H1 (cell line): ENCODE measurements at regions not wholly inside any gene's neighbourhood (a gene's known extent, or its start where the extent isn't known, plus 50 kb on each side); places are given as distances from the start of the nearest gene placed in this dataset.

ENCODE experiments used
- CTCF ChIA-PET: fragments of 300-600 bp; sonication (Branson Sonifier 250); formaldehyde crosslinking; loops from one replicate; lab custom pipeline; 2021; ENCODE audit not compliant: partially characterized antibody; lab: Charles Lee
- POLR2A ChIA-PET: fragments of 300-600 bp; sonication (Branson Sonifier 250); formaldehyde crosslinking; loops from one replicate; lab custom pipeline; 2021; ENCODE audit warnings: inconsistent platforms; ENCODE audit not compliant: partially characterized antibody; lab: Charles Lee
- DNase-seq, 2 experiments: peaks; one replicate each; pipeline versions ENCODE4 v3.0.0 to v3.0.0-alpha.2; 2010 to 2022; ENCODE audit warnings: low spot score in 2 of 2, low read depth in 1 of 2, mixed read lengths in 1 of 2
- FAIRE-seq: peaks from 2 replicates; lab custom pipeline; 2011; peaks lifted over from hg19 to GRCh38; lab: Jason Lieb, UNC
- H2AFZ ChIP-seq: 2 replicates; pipeline ENCODE4 v1.8.1; 2012; ENCODE audit warnings: low read length, inconsistent platforms
- H2AK5ac ChIP-seq: 2 replicates; pipeline ENCODE4 v1.6.1; 2013; ENCODE audit warnings: low read depth, low read length
- H2BK120ac ChIP-seq: replicated peaks from 2 replicates; pipeline ENCODE3; 2013; ENCODE audit warnings: low read depth, low read length, inconsistent platforms
- H2BK12ac ChIP-seq: 2 replicates; pipeline ENCODE4 v1.6.1; 2013; ENCODE audit warnings: low read depth, low read length
- H2BK15ac ChIP-seq: 2 replicates; pipeline ENCODE4 v1.6.1; 2013; ENCODE audit warnings: low read length
- H2BK20ac ChIP-seq: 2 replicates; pipeline ENCODE4 v1.6.1; 2013; ENCODE audit warnings: low read length
- H2BK5ac ChIP-seq: 2 replicates; pipeline ENCODE4 v1.6.1; 2013; ENCODE audit warnings: low read depth, low read length
- H3K14ac ChIP-seq: 2 replicates; pipeline ENCODE4 v1.6.1; 2013; ENCODE audit warnings: inconsistent platforms; ENCODE audit not compliant: insufficient read length
- H3K18ac ChIP-seq: 2 replicates; pipeline ENCODE4 v1.6.1; 2013; ENCODE audit warnings: low read length; ENCODE audit errors: extremely low read depth
- H3K23ac ChIP-seq: 2 replicates; pipeline ENCODE4 v1.6.1; 2013; ENCODE audit warnings: inconsistent platforms; ENCODE audit not compliant: insufficient read length
- H3K23me2 ChIP-seq: 2 replicates; pipeline ENCODE4 v1.6.1; 2013; ENCODE audit warnings: low read depth, low read length
- H3K27ac ChIP-seq: 2 replicates; pipeline ENCODE4 v1.6.1; 2011; ENCODE audit warnings: low read depth, low read length, inconsistent platforms
- H3K27me3 ChIP-seq, 4 experiments: replicated peaks in 1 of 4; 1 replicate in 1 of 4; 2 replicates in 3 of 4; pipeline versions ENCODE4 v1.6.1 to v1.8.1; 2011 to 2013; ENCODE audit warnings: low read length in 3 of 4, mild to moderate bottlenecking in 3 of 4, inconsistent platforms in 2 of 4, mixed read lengths in 2 of 4, moderate library complexity in 1 of 4; ENCODE audit not compliant: control insufficient read depth in 3 of 4, insufficient read depth in 3 of 4; ENCODE audit errors: extremely low read depth in 1 of 4
- H3K36me3 ChIP-seq, 4 experiments: 2 replicates each; pipeline versions ENCODE4 v1.6.1 to v1.8.1; 2011 to 2013; ENCODE audit warnings: mild to moderate bottlenecking in 4 of 4, low read length in 3 of 4, moderate library complexity in 2 of 4, control low read depth in 1 of 4, inconsistent platforms in 1 of 4; ENCODE audit not compliant: insufficient read depth in 4 of 4, control insufficient read depth in 2 of 4
- H3K4ac ChIP-seq: replicated peaks from 2 replicates; pipeline ENCODE3; 2013; ENCODE audit warnings: low read length, low read depth, mixed read lengths, inconsistent platforms; ENCODE audit not compliant: insufficient read length
- H3K4me1 ChIP-seq, 4 experiments: replicated peaks in 1 of 4; 1 replicate in 1 of 4; 2 replicates in 3 of 4; pipeline versions ENCODE4 v1.6.1 to v1.8.1; 2011 to 2013; ENCODE audit warnings: low read length in 3 of 4, inconsistent platforms in 2 of 4, mixed read lengths in 1 of 4; ENCODE audit not compliant: insufficient read depth in 4 of 4, control insufficient read depth in 3 of 4
- H3K4me2 ChIP-seq, 2 experiments: 2 replicates each; pipeline versions ENCODE4 v1.6.1 to v1.8.1; 2011 to 2013; ENCODE audit warnings: low read depth in 2 of 2, low read length in 2 of 2, control low read depth in 1 of 2, inconsistent platforms in 1 of 2, mild to moderate bottlenecking in 1 of 2; ENCODE audit not compliant: insufficient read depth in 1 of 2
- H3K4me3 ChIP-seq, 4 experiments: fragments of 200-600, 300-600 bp in 1 of 4; sonication (generic), shearing (Covaris generic), sonication (Bioruptor Twin) in 1 of 4; 2 replicates each; pipeline versions ENCODE4 v1.5.1 to v1.8.1; 2011 to 2016; ENCODE audit warnings: low read length in 4 of 4, low read depth in 3 of 4, control low read depth in 2 of 4, inconsistent platforms in 2 of 4, mild to moderate bottlenecking in 2 of 4, mixed read lengths in 1 of 4, moderate library complexity in 1 of 4; ENCODE audit not compliant: insufficient read depth in 2 of 4; ENCODE audit errors: extremely low read depth in 1 of 4
- H3K56ac ChIP-seq: replicated peaks from 2 replicates; pipeline ENCODE3; 2013; ENCODE audit warnings: low read depth, mild to moderate bottlenecking, mixed read lengths, low read length, inconsistent platforms; ENCODE audit not compliant: insufficient read length
- H3K79me1 ChIP-seq: 2 replicates; pipeline ENCODE4 v1.6.1; 2013; ENCODE audit warnings: low read depth, low read length, control low read depth
- H3K79me2 ChIP-seq, 2 experiments: 2 replicates each; pipeline versions ENCODE4 v1.6.1 to v1.8.1; 2012 to 2013; ENCODE audit warnings: low read length in 2 of 2, mild to moderate bottlenecking in 2 of 2, inconsistent platforms in 1 of 2; ENCODE audit not compliant: insufficient read depth in 2 of 2, control insufficient read depth in 1 of 2
- H3K9ac ChIP-seq, 4 experiments: replicated peaks in 1 of 4; 1 replicate in 1 of 4; 2 replicates in 3 of 4; pipeline versions ENCODE4 v1.6.1 to v1.8.1; 2011 to 2013; ENCODE audit warnings: low read depth in 3 of 4, low read length in 3 of 4, control low read depth in 2 of 4, mild to moderate bottlenecking in 2 of 4, moderate library complexity in 2 of 4, inconsistent platforms in 1 of 4; ENCODE audit errors: extremely low read depth in 1 of 4
- H3K9me3 ChIP-seq, 2 experiments: 2 replicates each; pipeline versions ENCODE4 v1.6.1 to v1.8.1; 2012 to 2013; ENCODE audit warnings: mild to moderate bottlenecking in 2 of 2, moderate library complexity in 2 of 2, control low read depth in 1 of 2, inconsistent platforms in 1 of 2, low read depth in 1 of 2, low read length in 1 of 2, mixed read lengths in 1 of 2; ENCODE audit not compliant: insufficient read depth in 2 of 2
- H4K20me1 ChIP-seq, 2 experiments: replicated peaks in 1 of 2; 2 replicates each; pipeline versions ENCODE3 to v1.8.1; 2011 to 2013; ENCODE audit warnings: inconsistent platforms in 2 of 2, low read length in 2 of 2, mild to moderate bottlenecking in 1 of 2; ENCODE audit not compliant: insufficient read depth in 2 of 2, control insufficient read depth in 1 of 2
- H4K5ac ChIP-seq: 2 replicates; pipeline ENCODE4 v1.6.1; 2013; ENCODE audit warnings: low read length, low read depth, mixed read lengths, inconsistent platforms; ENCODE audit not compliant: insufficient read length
- H4K8ac ChIP-seq: 2 replicates; pipeline ENCODE4 v1.8.0; 2013; ENCODE audit warnings: mild to moderate bottlenecking, moderate library complexity, low read length, inconsistent platforms; ENCODE audit not compliant: insufficient read depth; ENCODE audit errors: extremely low read depth
- H4K91ac ChIP-seq: replicated peaks from 2 replicates; pipeline ENCODE3; 2013; ENCODE audit warnings: low read length, mixed read lengths, inconsistent platforms; ENCODE audit not compliant: insufficient read length
- EGR1 ChIP-seq: IDR thresholded peaks from 2 replicates; pipeline ENCODE4 v1.6.1; 2011; ENCODE audit warnings: low read depth, low read length, borderline replicate concordance
- JUN ChIP-seq: IDR thresholded peaks from 2 replicates; pipeline ENCODE4 v1.6.1; 2011; ENCODE audit warnings: low read depth, mild to moderate bottlenecking, improper control_type of control experiment, low read length
- JUND ChIP-seq: IDR thresholded peaks from 2 replicates; pipeline ENCODE4 v1.6.1; 2011; ENCODE audit warnings: mild to moderate bottlenecking, improper control_type of control experiment, low read length
- POLR2A ChIP-seq, 2 experiments: IDR thresholded peaks; 1 replicate in 1 of 2; 2 replicates in 1 of 2; pipeline ENCODE4 v1.6.1; 2011; ENCODE audit warnings: low read depth in 2 of 2, low read length in 2 of 2, mild to moderate bottlenecking in 2 of 2; ENCODE audit errors: control extremely low read depth in 1 of 2
- POU5F1 ChIP-seq: IDR thresholded peaks from 2 replicates; pipeline ENCODE4 v1.6.1; 2011; ENCODE audit warnings: low read depth, mild to moderate bottlenecking, low read length, moderate library complexity
- RAD21 ChIP-seq, 2 experiments: IDR thresholded peaks in 1 of 2; conservative IDR thresholded peaks in 1 of 2; 2 replicates each; pipeline ENCODE4 v1.6.1; 2011; ENCODE audit warnings: low read depth in 2 of 2, low read length in 2 of 2, improper control_type of control experiment in 1 of 2, inconsistent platforms in 1 of 2, mild to moderate bottlenecking in 1 of 2, moderate library complexity in 1 of 2
- RBBP5 ChIP-seq: IDR thresholded peaks from 2 replicates; pipeline ENCODE4 v1.7.1; 2012; ENCODE audit warnings: low read depth, mild to moderate bottlenecking, inconsistent platforms, low read length, moderate library complexity, borderline replicate concordance
- RNF2 ChIP-seq: fragments of 200-900, 300-1000 bp; sonication (generic); IDR thresholded peaks from 2 replicates; pipeline ENCODE4 v1.7.1; 2016; ENCODE audit warnings: borderline replicate concordance, low read depth, mild to moderate bottlenecking, antibody characterized with exemption, low read length; ENCODE audit not compliant: poor library complexity, severe bottlenecking; ENCODE audit errors: missing control alignments
- SIRT6 ChIP-seq: IDR thresholded peaks from one replicate; pipeline ENCODE4 v1.7.1; 2012; ENCODE audit warnings: low read length, inconsistent platforms
- SP1 ChIP-seq: IDR thresholded peaks from 2 replicates; pipeline ENCODE4 v1.6.1; 2011; ENCODE audit warnings: low read depth, low read length
- SP2 ChIP-seq: IDR thresholded peaks from 2 replicates; pipeline ENCODE4 v1.6.1; 2012; ENCODE audit warnings: mild to moderate bottlenecking, low read length, inconsistent platforms
- TCF12 ChIP-seq: IDR thresholded peaks from 2 replicates; pipeline ENCODE4 v1.6.1; 2011; ENCODE audit warnings: low read depth, mild to moderate bottlenecking, low read length
- YY1 ChIP-seq: IDR thresholded peaks from 2 replicates; pipeline ENCODE4 v1.6.1; 2011; ENCODE audit warnings: low read depth, mild to moderate bottlenecking, low read length
- ZNF274 ChIP-seq: IDR thresholded peaks from 2 replicates; pipeline ENCODE4 v1.7.0; 2012; ENCODE audit warnings: low read length, borderline replicate concordance; ENCODE audit errors: extremely low read depth
- WGBS, 2 experiments: shearing (Covaris generic) in 1 of 2; methylation state at CpG; one replicate each; pipeline versions ENCODE4 v1.1.6 to v1.1.7; 2013 to 2015; ENCODE audit warnings: low lambda C conversion rate in 2 of 2, mixed read lengths in 2 of 2, inconsistent platforms in 1 of 2, low coverage in 1 of 2, missing lambda C conversion rate in 1 of 2; ENCODE audit not compliant: insufficient replicate concordance in 2 of 2, insufficient coverage in 1 of 2, insufficient read length in 1 of 2; ENCODE audit errors: extremely low coverage in 1 of 2, missing lambda C conversion rate in 1 of 2; 5-methylcytosine and 5-hydroxymethylcytosine counted together

DNA sequence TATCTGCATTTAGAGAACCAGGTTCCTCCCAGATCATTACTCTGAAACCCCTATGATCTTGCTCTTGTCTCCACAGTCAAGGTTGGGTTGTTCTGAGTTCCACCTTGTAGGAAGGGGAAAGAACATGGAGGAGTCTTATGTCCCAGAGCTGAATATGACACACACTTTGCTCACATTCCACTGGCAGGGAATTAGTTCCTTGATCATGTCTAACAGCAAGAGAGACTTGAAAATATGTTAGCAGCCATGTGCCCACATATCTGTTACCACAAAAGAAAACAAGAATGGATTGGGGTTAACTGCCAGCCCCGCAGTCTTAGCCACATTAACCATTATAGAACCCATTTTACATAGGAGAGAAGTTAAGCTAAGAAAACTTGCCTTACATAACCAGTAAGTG lies 71.1 kb upstream of the MDM1 start:
- TF ChIP-seq JUN (no peak), ZNF274 (no peak), SIRT6 (no peak), POLR2A (IDR thresholded peaks at IDR 0.05; ENCODE audit: control extremely low read depth in 1 of 2, low read depth in 2 of 2, low read length in 2 of 2) (no peak), POU5F1 (no peak), RAD21 (IDR thresholded peaks at IDR 0.05 in 1 of 2, conservative IDR thresholded peaks at IDR 0.05 in 1 of 2; ENCODE audit: low read depth in 2 of 2, low read length in 2 of 2) (no peak), TCF12 (no peak), SP1 (no peak), SP2 (no peak), EGR1 (no peak), JUND (no peak), YY1 (no peak), RNF2 (no peak), RBBP5 (no peak)
- Histone ChIP-seq H2BK15ac (no peak overlapping the region), H3K27me3 (no peaks in the 10 kb centered on the region), H4K8ac (no peak overlapping the region), H2AK5ac (no peak overlapping the region), H3K79me1 (no peaks in the 10 kb centered on the region), H3K56ac (no peak overlapping the region), H3K27ac (no peak overlapping the region), H3K4ac (no peak overlapping the region), H2BK12ac (no peak overlapping the region), H4K20me1 (no peaks in the 10 kb centered on the region), H3K4me2 (no peak overlapping the region), H3K23ac (no peak overlapping the region), H3K9me3 (no peaks in the 10 kb centered on the region), H3K4me1 (peaks cover 0 to 2% (median 0%) of the 10 kb centered on the region in 4 experiments; a peak in 2 of 7 replicates), H4K5ac (no peak overlapping the region), H3K4me3 (no peak overlapping the region), H2BK20ac (no peak overlapping the region), H2BK120ac (no peak overlapping the region), H4K91ac (no peak overlapping the region), H3K36me3 (no peaks in the 10 kb centered on the region), H3K9ac (no peak overlapping the region), H3K14ac (no peak overlapping the region), H3K23me2 (no peaks in the 10 kb centered on the region), H2BK5ac (no peak overlapping the region), H3K79me2 (no peaks in the 10 kb centered on the region), H2AFZ (no peak overlapping the region), H3K18ac (no peak overlapping the region)
- ChIA-PET POLR2A (no interaction called here), CTCF (interaction anchor here (0.7 to 2.4 kb wide), 6 partner anchors 9 to 276 kb away, joined by 3 to 11 read pairs (median 4); no protein-coding TSS in a partner anchor)
- 83% methylated on average over 1 of the region's 1 CpG; no CpG with 5 or more reads in 1 of the 2 experiments for WGBS, 2 experiments
- DNase-seq (no peak), FAIRE-seq (no peak)
